Ovary (tissue), 3 donors: ENCODE measurements at regions not wholly inside any gene's neighbourhood (a gene's known extent, or its start where the extent isn't known, plus 50 kb on each side); places are given as distances from the start of the nearest gene placed in this dataset.

Experiments
- EP300 ChIP-seq: sonication (generic); formaldehyde crosslinking; IDR thresholded peaks from one replicate; pipeline ENCODE4 v1.6.1; 2017; ENCODE audit warnings: antibody characterized with exemption
- TF ChIP-seq, protein P1 (sequence below), 3 donors: fragments of 450-650 bp in 2 of 3; fragments of 200-600 bp in 1 of 3; IDR thresholded peaks; one replicate each; pipeline versions ENCODE4 v1.5.1 to v1.8.0; 2016 to 2022; ENCODE audit warnings: antibody characterized with exemption in 3 of 3, mild to moderate bottlenecking in 1 of 3
- donor health status: DM: no; HTN: no; CAD: no.

GRCh38 chr3:194828926-194829325 lies 143.2 kb downstream of the FAM43A start:
- TF ChIP-seq, protein P1, sequence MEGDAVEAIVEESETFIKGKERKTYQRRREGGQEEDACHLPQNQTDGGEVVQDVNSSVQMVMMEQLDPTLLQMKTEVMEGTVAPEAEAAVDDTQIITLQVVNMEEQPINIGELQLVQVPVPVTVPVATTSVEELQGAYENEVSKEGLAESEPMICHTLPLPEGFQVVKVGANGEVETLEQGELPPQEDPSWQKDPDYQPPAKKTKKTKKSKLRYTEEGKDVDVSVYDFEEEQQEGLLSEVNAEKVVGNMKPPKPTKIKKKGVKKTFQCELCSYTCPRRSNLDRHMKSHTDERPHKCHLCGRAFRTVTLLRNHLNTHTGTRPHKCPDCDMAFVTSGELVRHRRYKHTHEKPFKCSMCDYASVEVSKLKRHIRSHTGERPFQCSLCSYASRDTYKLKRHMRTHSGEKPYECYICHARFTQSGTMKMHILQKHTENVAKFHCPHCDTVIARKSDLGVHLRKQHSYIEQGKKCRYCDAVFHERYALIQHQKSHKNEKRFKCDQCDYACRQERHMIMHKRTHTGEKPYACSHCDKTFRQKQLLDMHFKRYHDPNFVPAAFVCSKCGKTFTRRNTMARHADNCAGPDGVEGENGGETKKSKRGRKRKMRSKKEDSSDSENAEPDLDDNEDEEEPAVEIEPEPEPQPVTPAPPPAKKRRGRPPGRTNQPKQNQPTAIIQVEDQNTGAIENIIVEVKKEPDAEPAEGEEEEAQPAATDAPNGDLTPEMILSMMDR (IDR thresholded peaks at IDR 0.05), result no peak
- no peak for TF ChIP-seq EP300
